Activated B cell treated with CpG ODN at 0.5 μM for 24 hours (primary cell): ENCODE measurements at regions not wholly inside any gene's neighbourhood (a gene's known extent, or its start where the extent isn't known, plus 50 kb on each side); places are given as distances from the start of the nearest gene placed in this dataset.

Source experiments
- ATAC-seq: fragments of 200-7000 bp; cut with Tn5 transposase; one replicate; pipeline ENCODE4 v1.10.0; 2021; ENCODE audit warnings: low read depth, mild to moderate bottlenecking, moderate library complexity
- CTCF ChIA-PET: fragments of 350-600 bp; sonication (Branson Sonifier 250); formaldehyde crosslinking; loops from one replicate; lab custom pipeline; 2021; ENCODE audit warnings: antibody characterized with exemption; lab: Charles Lee
- POLR2A ChIA-PET: fragments of 350-600 bp; sonication (Branson Sonifier 250); formaldehyde crosslinking; loops from one replicate; lab custom pipeline; 2021; ENCODE audit warnings: antibody characterized with exemption; lab: Charles Lee
- DNase-seq: peaks from one replicate; pipeline ENCODE4 v3.0.0; 2022
- H3K27ac Mint-ChIP-seq: one replicate; pipeline ENCODE4 v1.8.0; 2020; ENCODE audit warnings: mixed read lengths
- H3K27me3 Mint-ChIP-seq: one replicate; pipeline ENCODE4 v1.8.0; 2021; ENCODE audit warnings: mixed read lengths
- H3K36me3 Mint-ChIP-seq: one replicate; pipeline ENCODE4 v1.8.0; 2021; ENCODE audit warnings: low read depth, mixed read lengths
- H3K4me1 Mint-ChIP-seq: one replicate; pipeline ENCODE4 v1.8.0; 2021; ENCODE audit warnings: mixed read lengths
- H3K4me3 Mint-ChIP-seq: one replicate; pipeline ENCODE4 v1.8.0; 2020; ENCODE audit warnings: mild to moderate bottlenecking, mixed read lengths
- H3K9me3 Mint-ChIP-seq: one replicate; pipeline ENCODE4 v1.8.0; 2020; ENCODE audit warnings: mixed read lengths
- intact Hi-C: fragments of 100-400 bp; cut with micrococcal nuclease; formaldehyde crosslinking; loops from one replicate; pipeline ENCODE4 v1.15.1; 2024
- TF ChIP-seq, protein P1 (sequence below): fragments of 200-600 bp; IDR thresholded peaks from one replicate; pipeline ENCODE4 v1.8.0; 2022; ENCODE audit warnings: antibody characterized with exemption, mild to moderate bottlenecking

GRCh38 chr6:9056556-9056955, 621.2 kb upstream of the SLC35B3 start:
- no peak overlapping the region for H3K27ac Mint-ChIP-seq
- intact Hi-C loops, result no loop called here
- no peaks in the 10 kb centered on the region for H3K36me3 Mint-ChIP-seq
- ATAC-seq (no peak), DNase-seq (no peak)
- ChIA-PET CTCF (no interaction called here), POLR2A (no interaction called here)
- TF ChIP-seq, protein P1, sequence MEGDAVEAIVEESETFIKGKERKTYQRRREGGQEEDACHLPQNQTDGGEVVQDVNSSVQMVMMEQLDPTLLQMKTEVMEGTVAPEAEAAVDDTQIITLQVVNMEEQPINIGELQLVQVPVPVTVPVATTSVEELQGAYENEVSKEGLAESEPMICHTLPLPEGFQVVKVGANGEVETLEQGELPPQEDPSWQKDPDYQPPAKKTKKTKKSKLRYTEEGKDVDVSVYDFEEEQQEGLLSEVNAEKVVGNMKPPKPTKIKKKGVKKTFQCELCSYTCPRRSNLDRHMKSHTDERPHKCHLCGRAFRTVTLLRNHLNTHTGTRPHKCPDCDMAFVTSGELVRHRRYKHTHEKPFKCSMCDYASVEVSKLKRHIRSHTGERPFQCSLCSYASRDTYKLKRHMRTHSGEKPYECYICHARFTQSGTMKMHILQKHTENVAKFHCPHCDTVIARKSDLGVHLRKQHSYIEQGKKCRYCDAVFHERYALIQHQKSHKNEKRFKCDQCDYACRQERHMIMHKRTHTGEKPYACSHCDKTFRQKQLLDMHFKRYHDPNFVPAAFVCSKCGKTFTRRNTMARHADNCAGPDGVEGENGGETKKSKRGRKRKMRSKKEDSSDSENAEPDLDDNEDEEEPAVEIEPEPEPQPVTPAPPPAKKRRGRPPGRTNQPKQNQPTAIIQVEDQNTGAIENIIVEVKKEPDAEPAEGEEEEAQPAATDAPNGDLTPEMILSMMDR, result no peak
- H3K9me3 Mint-ChIP-seq, result no peaks in the 10 kb centered on the region
- no peak overlapping the region for H3K4me3 Mint-ChIP-seq
- H3K27me3 Mint-ChIP-seq, result no peaks in the 10 kb centered on the region
- H3K4me1 Mint-ChIP-seq, result no peaks in the 10 kb centered on the region

DNA sequence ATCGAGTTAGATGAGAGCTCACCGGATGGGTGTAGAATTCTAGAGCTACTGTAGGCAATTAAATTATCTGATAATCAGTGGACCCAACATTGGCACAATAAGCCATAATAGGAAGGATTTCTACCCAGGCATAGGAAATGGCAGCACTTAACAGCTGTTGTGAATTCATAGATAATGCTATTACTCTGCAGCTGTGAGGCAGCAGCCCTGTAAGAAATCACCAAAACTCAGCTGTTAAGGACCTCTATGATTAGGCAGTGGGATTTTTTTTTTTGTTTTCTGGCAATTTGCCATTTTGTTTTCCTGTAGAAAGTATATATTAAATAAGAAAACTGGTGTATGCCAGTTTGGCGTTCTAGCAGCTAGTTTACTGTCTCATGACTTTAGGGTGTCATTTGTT, 609.1 kb upstream of the SLC35B3 start:
- ATAC-seq (no peak), DNase-seq (no peak)
- Mint-ChIP-seq H3K27ac (no peak overlapping the region), H3K4me1 (no peaks in the 10 kb centered on the region), H3K36me3 (no peaks in the 10 kb centered on the region), H3K4me3 (no peak overlapping the region), H3K27me3 (no peaks in the 10 kb centered on the region), H3K9me3 (no peaks in the 10 kb centered on the region)
- CTCF ChIA-PET, result no interaction called here
- intact Hi-C loops, result no loop called here
- TF ChIP-seq, protein P1, result no peak
- POLR2A ChIA-PET, result no interaction called here

DNA sequence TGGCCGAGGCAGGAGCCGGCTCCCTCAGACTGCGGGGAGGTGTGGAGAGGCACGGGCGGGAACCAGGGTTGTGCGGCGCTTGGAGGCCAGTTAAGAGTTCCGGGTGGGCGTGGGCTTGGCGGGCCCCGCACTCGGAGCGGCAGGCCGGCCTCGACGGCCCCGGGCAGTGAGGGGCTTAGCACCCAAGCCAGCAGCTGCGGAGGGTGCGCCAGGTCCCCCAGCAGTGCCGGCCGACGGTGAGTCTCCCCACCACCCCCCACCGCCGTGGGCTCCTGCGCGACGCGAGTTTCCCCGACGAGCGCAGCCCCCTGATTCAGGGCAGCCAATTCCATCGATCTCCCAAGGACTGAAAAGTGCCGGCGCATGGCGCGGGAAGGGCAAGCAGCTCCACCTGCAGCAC, 605.4 kb upstream of the SLC35B3 start:
- Mint-ChIP-seq H3K9me3 (no peaks in the 10 kb centered on the region), H3K36me3 (no peaks in the 10 kb centered on the region), H3K27me3 (no peaks in the 10 kb centered on the region), H3K4me3 (no peak overlapping the region), H3K4me1 (no peaks in the 10 kb centered on the region), H3K27ac (no peak overlapping the region)
- ATAC-seq, result no peak
- ChIA-PET POLR2A (no interaction called here), CTCF (no interaction called here)
- DNase-seq, result no peak
- intact Hi-C loops, result no loop called here
- TF ChIP-seq, protein P1, result no peak

GRCh38 chr6:9039258-9039657, 603.9 kb upstream of the SLC35B3 start:
- no peak for ATAC-seq
- Mint-ChIP-seq H3K4me3 (no peak overlapping the region), H3K36me3 (no peaks in the 10 kb centered on the region), H3K4me1 (no peaks in the 10 kb centered on the region), H3K27ac (no peak overlapping the region), H3K27me3 (no peaks in the 10 kb centered on the region), H3K9me3 (no peaks in the 10 kb centered on the region)
- TF ChIP-seq, protein P1, result no peak
- ChIA-PET CTCF (no interaction called here), POLR2A (interaction anchor here (0.7 kb wide), 1 partner anchor 397 kb away, joined by 6 read pairs; no protein-coding TSS in a partner anchor)
- intact Hi-C loops, result no loop called here
- no peak for DNase-seq

- intact Hi-C loops, result no loop called here
- ATAC-seq (no peak), DNase-seq (no peak)
- TF ChIP-seq, protein P1, result no peak
- no peaks in the 10 kb centered on the region for H3K27me3 Mint-ChIP-seq
- H3K4me1 Mint-ChIP-seq, result no peaks in the 10 kb centered on the region
- H3K9me3 Mint-ChIP-seq, result peaks cover 3% of the 10 kb centered on the region
- ChIA-PET POLR2A (no interaction called here), CTCF (no interaction called here)
- H3K4me3 Mint-ChIP-seq, result no peak overlapping the region
- H3K36me3 Mint-ChIP-seq, result no peaks in the 10 kb centered on the region
- H3K27ac Mint-ChIP-seq, result no peak overlapping the region
These were observed 592.7 kb upstream of the SLC35B3 start for GRCh38 chr6:9028086-9028485.
